ENCODE measurements at regions not wholly inside any gene's neighbourhood (a gene's known extent, or its start where the extent isn't known, plus 50 kb on each side); places are given as distances from the start of the nearest gene placed in this dataset.

DNA sequence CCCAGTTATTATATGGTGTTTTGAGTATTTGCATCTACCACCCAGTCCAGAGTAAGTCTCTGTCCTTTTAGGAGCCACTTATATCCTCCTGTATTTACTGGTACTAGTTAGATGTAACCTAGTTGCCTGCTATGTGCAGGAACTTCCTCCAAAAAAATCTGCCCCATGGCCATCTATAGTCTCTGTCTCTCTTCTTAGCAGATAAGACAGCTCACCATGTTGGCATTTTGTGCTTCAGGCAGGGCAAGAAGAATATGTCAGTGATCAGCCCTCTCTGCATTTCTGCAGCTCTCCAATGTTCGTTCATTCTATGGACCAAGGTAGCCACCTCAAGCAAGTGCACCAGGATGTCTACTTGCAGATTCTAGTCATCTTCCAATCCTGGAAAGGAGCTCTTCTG, 446.5 kb downstream of the TLE1 start:
- Histone ChIP-seq H4K20me1 (ENCODE audit: control insufficient read depth, insufficient read depth, insufficient read length) (no peaks in the 10 kb centered on the region), H2BK5ac (ENCODE audit: insufficient read length, low read length) (no peak overlapping the region), H3K9ac (ENCODE audit: extremely low read depth, insufficient read length, low read length) (no peak overlapping the region), H3K4ac (ENCODE audit: low read depth, low read length) (no peak overlapping the region), H4K8ac (replicated peaks; ENCODE audit: insufficient read length, low read depth, low read length) (no peak overlapping the region), H2BK15ac (ENCODE audit: low read depth, low read length) (no peak overlapping the region), H3K23ac (ENCODE audit: insufficient read length, low read depth, low read length) (no peak overlapping the region), H3K79me2 (ENCODE audit: insufficient read depth, low read length) (no peaks in the 10 kb centered on the region), H3K27ac (ENCODE audit: insufficient read length, low read depth, low read length) (no peak overlapping the region), H3K27me3 (ENCODE audit: insufficient read depth, low read length) (no peaks in the 10 kb centered on the region), H2BK120ac (ENCODE audit: low read depth, low read length, poor library complexity, severe bottlenecking) (no peak overlapping the region), H2BK12ac (ENCODE audit: insufficient read length, low read depth, low read length) (no peak overlapping the region), H4K91ac (ENCODE audit: insufficient read length, low read depth, low read length) (no peak overlapping the region), H3K14ac (ENCODE audit: insufficient read depth, low read length) (no peak overlapping the region), H2AFZ (ENCODE audit: low read length) (no peak overlapping the region), H3K4me1 (ENCODE audit: insufficient read depth, low read length) (no peaks in the 10 kb centered on the region), H3K79me1 (ENCODE audit: insufficient read depth, low read depth, low read length, poor library complexity, severe bottlenecking) (no peaks in the 10 kb centered on the region), H3K56ac (ENCODE audit: insufficient read length, low read depth, low read length) (no peak overlapping the region), H3K4me2 (ENCODE audit: insufficient read depth, insufficient read length, low read length) (no peak overlapping the region), H3T11ph (ENCODE audit: low read length) (no peak overlapping the region), H2AK5ac (ENCODE audit: insufficient read length, low read length) (no peak overlapping the region), H2BK20ac (ENCODE audit: low read depth, low read length, poor library complexity, severe bottlenecking) (no peak overlapping the region), H3K9me3 (ENCODE audit: control insufficient read depth, low read depth, low read length) (no peaks in the 10 kb centered on the region), H3K18ac (ENCODE audit: insufficient read length, low read depth, low read length) (no peak overlapping the region), H3K23me2 (ENCODE audit: insufficient read length, low read depth, low read length, poor library complexity, severe bottlenecking) (no peaks in the 10 kb centered on the region), H4K5ac (ENCODE audit: insufficient read length, low read depth, low read length) (no peak overlapping the region)
- TF ChIP-seq, protein P1, sequence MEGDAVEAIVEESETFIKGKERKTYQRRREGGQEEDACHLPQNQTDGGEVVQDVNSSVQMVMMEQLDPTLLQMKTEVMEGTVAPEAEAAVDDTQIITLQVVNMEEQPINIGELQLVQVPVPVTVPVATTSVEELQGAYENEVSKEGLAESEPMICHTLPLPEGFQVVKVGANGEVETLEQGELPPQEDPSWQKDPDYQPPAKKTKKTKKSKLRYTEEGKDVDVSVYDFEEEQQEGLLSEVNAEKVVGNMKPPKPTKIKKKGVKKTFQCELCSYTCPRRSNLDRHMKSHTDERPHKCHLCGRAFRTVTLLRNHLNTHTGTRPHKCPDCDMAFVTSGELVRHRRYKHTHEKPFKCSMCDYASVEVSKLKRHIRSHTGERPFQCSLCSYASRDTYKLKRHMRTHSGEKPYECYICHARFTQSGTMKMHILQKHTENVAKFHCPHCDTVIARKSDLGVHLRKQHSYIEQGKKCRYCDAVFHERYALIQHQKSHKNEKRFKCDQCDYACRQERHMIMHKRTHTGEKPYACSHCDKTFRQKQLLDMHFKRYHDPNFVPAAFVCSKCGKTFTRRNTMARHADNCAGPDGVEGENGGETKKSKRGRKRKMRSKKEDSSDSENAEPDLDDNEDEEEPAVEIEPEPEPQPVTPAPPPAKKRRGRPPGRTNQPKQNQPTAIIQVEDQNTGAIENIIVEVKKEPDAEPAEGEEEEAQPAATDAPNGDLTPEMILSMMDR (conservative IDR thresholded peaks at IDR 0.05): no peak
- Mint-ChIP-seq H3K27ac (no peak overlapping the region), H3K9me3 (no peaks in the 10 kb centered on the region), H3K4me1 (0 out of 4 replicates have a peak, but pooled peaks cover 3% of the 10 kb centered on the region in 2 experiments), H3K4me3 (no peak overlapping the region), H3K27me3 (ENCODE audit: low read depth) (no peaks in the 10 kb centered on the region), H3K36me3 (ENCODE audit: insufficient read depth in 1 of 3, low read depth in 3 of 3) (no peaks in the 10 kb centered on the region)
- no CpG with 5 or more reads among the region's 1 CpG for WGBS (ENCODE audit: extremely low coverage, insufficient read length, low lambda C conversion rate)
- DNase-seq: no peak

All from H9 (cell line).